Endothelial cell (in vitro differentiated cells): ENCODE measurements at regions not wholly inside any gene's neighbourhood (a gene's known extent, or its start where the extent isn't known, plus 50 kb on each side); places are given as distances from the start of the nearest gene placed in this dataset.
"Not testable (repeated sequence)": the region's sequence is repeated elsewhere in the genome, so short reads cannot be mapped to it uniquely, and the experiment has no call there.

Source experiments
- DNase-seq: peaks from one replicate; pipeline ENCODE4 v3.0.0; 2021; ENCODE audit warnings: low spot score
- H3K27ac Mint-ChIP-seq: one replicate; pipeline ENCODE4 v1.8.0; 2021; ENCODE audit warnings: mixed read lengths, inconsistent platforms; ENCODE audit not compliant: unreplicated experiment
- H3K27me3 Mint-ChIP-seq: one replicate; pipeline ENCODE4 v1.8.0; 2021; ENCODE audit warnings: mild to moderate bottlenecking, moderate library complexity, mixed read lengths, inconsistent platforms; ENCODE audit not compliant: unreplicated experiment
- H3K36me3 Mint-ChIP-seq: one replicate; pipeline ENCODE4 v1.8.0; 2021; ENCODE audit warnings: mild to moderate bottlenecking, low read depth, mixed read lengths, inconsistent platforms; ENCODE audit not compliant: unreplicated experiment
- H3K4me1 Mint-ChIP-seq: one replicate; pipeline ENCODE4 v1.8.0; 2021; ENCODE audit warnings: mild to moderate bottlenecking, mixed read lengths, inconsistent platforms; ENCODE audit not compliant: unreplicated experiment
- H3K4me3 Mint-ChIP-seq: one replicate; pipeline ENCODE4 v1.8.0; 2021; ENCODE audit warnings: mild to moderate bottlenecking, mixed read lengths, inconsistent platforms; ENCODE audit not compliant: unreplicated experiment
- H3K9me3 Mint-ChIP-seq: one replicate; pipeline ENCODE4 v1.8.0; 2021; ENCODE audit warnings: mixed read lengths, inconsistent platforms; ENCODE audit not compliant: unreplicated experiment
- CTCF ChIP-seq: fragments of 200-600 bp; sonication (generic); IDR thresholded peaks from one replicate; pipeline ENCODE4 v1.5.0; 2021; ENCODE audit warnings: antibody characterized with exemption; ENCODE audit not compliant: unreplicated experiment

GRCh38 chr12:124470806-124471205 lies 96.6 kb downstream of the NCOR2 start:
- Mint-ChIP-seq H3K9me3 (no peaks in the 10 kb centered on the region), H3K4me1 (no peaks in the 10 kb centered on the region), H3K27me3 (peaks cover 7% of the 10 kb centered on the region), H3K4me3 (no peak overlapping the region), H3K27ac (no peak overlapping the region), H3K36me3 (peaks cover 55% of the 10 kb centered on the region)
- no peak for DNase-seq
- no peak for TF ChIP-seq CTCF

GRCh38 chr12:124470139-124470538 lies 97.3 kb downstream of the NCOR2 start:
- no peaks in the 10 kb centered on the region for H3K4me1 Mint-ChIP-seq
- peaks cover 61% of the 10 kb centered on the region for H3K36me3 Mint-ChIP-seq
- no peak overlapping the region for H3K27ac Mint-ChIP-seq
- TF ChIP-seq CTCF, result no peak
- peaks cover 7% of the 10 kb centered on the region for H3K27me3 Mint-ChIP-seq
- H3K9me3 Mint-ChIP-seq, result no peaks in the 10 kb centered on the region
- no peak for DNase-seq
- peak overlapping the region; percentile 19 for H3K4me3 Mint-ChIP-seq

GRCh38 chr12:124469193-124469888 lies 98.1 kb downstream of the NCOR2 start:
- no peak for DNase-seq
- peak overlapping the region; percentile 1 for H3K4me3 Mint-ChIP-seq
- H3K9me3 Mint-ChIP-seq, result no peaks in the 10 kb centered on the region
- TF ChIP-seq CTCF, result peak; percentile 95
- H3K36me3 Mint-ChIP-seq, result peaks cover 67% of the 10 kb centered on the region
- no peaks in the 10 kb centered on the region for H3K4me1 Mint-ChIP-seq
- no peak overlapping the region for H3K27ac Mint-ChIP-seq
- H3K27me3 Mint-ChIP-seq, result peaks cover 12% of the 10 kb centered on the region

- H3K9me3 Mint-ChIP-seq, H3K27ac Mint-ChIP-seq, H3K4me1 Mint-ChIP-seq, DNase-seq, H3K4me3 Mint-ChIP-seq: not testable (repeated sequence)
- H3K27me3 Mint-ChIP-seq, result peaks cover 12% of the 10 kb centered on the region
- H3K36me3 Mint-ChIP-seq, result peaks cover 56% of the 10 kb centered on the region
Measured at GRCh38 chr12:124467549-124467948, 99.9 kb downstream of the NCOR2 start.

GRCh38 chr12:124466216-124467128 lies 100.9 kb downstream of the NCOR2 start:
- Mint-ChIP-seq H3K27me3 (peaks cover 21% of the 10 kb centered on the region), H3K4me3 (peak overlapping the region; percentile 13), H3K27ac (peak overlapping the region; percentile 10), H3K4me1 (no peaks in the 10 kb centered on the region), H3K9me3 (no peaks in the 10 kb centered on the region), H3K36me3 (peaks cover 54% of the 10 kb centered on the region)
- no peak for DNase-seq
- TF ChIP-seq CTCF, result no peak
